NT2/D1 (cell line): ENCODE measurements at regions not wholly inside any gene's neighbourhood (a gene's known extent, or its start where the extent isn't known, plus 50 kb on each side); places are given as distances from the start of the nearest gene placed in this dataset.
"Not testable (repeated sequence)": the region's sequence is repeated elsewhere in the genome, so short reads cannot be mapped to it uniquely, and the experiment has no call there.

ENCODE experiments used
- DNase-seq: peaks from one replicate; pipeline ENCODE4 v3.0.0-alpha.2; 2011; ENCODE audit warnings: low read depth, low spot score
- H3K27me3 ChIP-seq: 2 replicates; pipeline ENCODE4 v1.6.0; 2011; ENCODE audit warnings: mild to moderate bottlenecking; ENCODE audit not compliant: insufficient read length, insufficient read depth
- H3K36me3 ChIP-seq: 2 replicates; pipeline ENCODE4 v1.6.1; 2011; ENCODE audit warnings: mild to moderate bottlenecking, low read length, mixed read lengths; ENCODE audit not compliant: insufficient read depth, insufficient read length
- H3K4me1 ChIP-seq: 2 replicates; pipeline ENCODE4 v1.5.1; 2011; ENCODE audit not compliant: insufficient read depth, insufficient read length
- H3K4me3 ChIP-seq: 2 replicates; pipeline ENCODE4 v1.5.1; 2011; ENCODE audit warnings: low read depth; ENCODE audit not compliant: insufficient read length
- H3K9ac ChIP-seq: 2 replicates; pipeline ENCODE4 v1.6.0; 2011; ENCODE audit warnings: low read depth; ENCODE audit not compliant: insufficient read length
- H3K9me3 ChIP-seq: 2 replicates; pipeline ENCODE4 v1.5.1; 2011; ENCODE audit warnings: mild to moderate bottlenecking, low read length; ENCODE audit not compliant: insufficient read depth
- SUZ12 ChIP-seq: IDR thresholded peaks from 2 replicates; pipeline ENCODE4 v1.6.1; 2011; ENCODE audit not compliant: insufficient read length, insufficient read depth; ENCODE audit errors: extremely low read depth
- YY1 ChIP-seq: IDR thresholded peaks from 2 replicates; pipeline ENCODE4 v1.6.1; 2011; ENCODE audit not compliant: insufficient read length, insufficient read depth
- ZNF274 ChIP-seq: IDR thresholded peaks from 2 replicates; pipeline ENCODE4 v1.6.1; 2011; ENCODE audit warnings: mild to moderate bottlenecking, low read depth, low read length

GRCh38 chr2:240258685-240259084 lies 118.2 kb upstream of the OTOS start:
- Histone ChIP-seq H3K27me3 (peaks cover 3% of the 10 kb centered on the region), H3K4me1 (peaks cover 3% of the 10 kb centered on the region), H3K9ac (no peak overlapping the region), H3K9me3 (peaks cover 43% of the 10 kb centered on the region), H3K4me3 (no peak overlapping the region), H3K36me3 (no peaks in the 10 kb centered on the region)
- no peak for DNase-seq
- no peak for TF ChIP-seq SUZ12
- TF ChIP-seq ZNF274: no peak
- TF ChIP-seq YY1: no peak

- no peak overlapping the region for H3K9ac ChIP-seq
- H3K27me3 ChIP-seq: peaks cover 3% of the 10 kb centered on the region
- no peak for DNase-seq
- TF ChIP-seq YY1 (no peak), SUZ12 (no peak), ZNF274 (no peak)
- H3K4me3 ChIP-seq: no peak overlapping the region
- no peaks in the 10 kb centered on the region for H3K36me3 ChIP-seq
- H3K9me3 ChIP-seq: peaks cover 49% of the 10 kb centered on the region
- H3K4me1 ChIP-seq: peaks cover 3% of the 10 kb centered on the region
Measured at GRCh38 chr2:240259201-240259923, 118.9 kb upstream of the OTOS start.

- Histone ChIP-seq H3K4me1 (peaks cover 3% of the 10 kb centered on the region), H3K9me3 (peaks cover 49% of the 10 kb centered on the region), H3K9ac (no peak overlapping the region), H3K36me3 (no peaks in the 10 kb centered on the region), H3K27me3 (no peaks in the 10 kb centered on the region), H3K4me3 (no peak overlapping the region)
- TF ChIP-seq SUZ12 (no peak), YY1 (no peak), ZNF274 (no peak)
- no peak for DNase-seq
Measured at GRCh38 chr2:240259924-240260529, 119.6 kb upstream of the OTOS start.

GRCh38 chr2:240260664-240261063 lies 120.2 kb upstream of the OTOS start:
- no peaks in the 10 kb centered on the region for H3K36me3 ChIP-seq
- no peak for TF ChIP-seq ZNF274
- TF ChIP-seq SUZ12: no peak
- TF ChIP-seq YY1: no peak
- no peak for DNase-seq
- H3K27me3 ChIP-seq: no peaks in the 10 kb centered on the region
- peaks cover 49% of the 10 kb centered on the region for H3K9me3 ChIP-seq
- no peak overlapping the region for H3K4me3 ChIP-seq
- peaks cover 3% of the 10 kb centered on the region for H3K4me1 ChIP-seq
- H3K9ac ChIP-seq: no peak overlapping the region

- not testable (repeated sequence) for H3K36me3 ChIP-seq, H3K9ac ChIP-seq, H3K27me3 ChIP-seq, H3K4me3 ChIP-seq, H3K4me1 ChIP-seq, DNase-seq
- peaks cover 34% of the 10 kb centered on the region for H3K9me3 ChIP-seq
Measured at GRCh38 chr2:240262578-240262977, 122.1 kb upstream of the OTOS start.

- TF ChIP-seq ZNF274 (no peak), YY1 (no peak), SUZ12 (no peak)
- H3K27me3 ChIP-seq: peaks cover 3% of the 10 kb centered on the region
- no peaks in the 10 kb centered on the region for H3K4me1 ChIP-seq
- no peak overlapping the region for H3K9ac ChIP-seq
- no peak overlapping the region for H3K4me3 ChIP-seq
- DNase-seq: no peak
- peaks cover 32% of the 10 kb centered on the region for H3K9me3 ChIP-seq
- H3K36me3 ChIP-seq: no peaks in the 10 kb centered on the region
Measured at GRCh38 chr2:240269380-240269779, 128.9 kb upstream of the OTOS start.

GRCh38 chr2:240269886-240270285 lies 129.4 kb upstream of the OTOS start:
- no peak overlapping the region for H3K4me3 ChIP-seq
- H3K9ac ChIP-seq: no peak overlapping the region
- peaks cover 32% of the 10 kb centered on the region for H3K9me3 ChIP-seq
- DNase-seq: no peak
- H3K27me3 ChIP-seq: peaks cover 3% of the 10 kb centered on the region
- no peak for TF ChIP-seq ZNF274
- no peak for TF ChIP-seq YY1
- TF ChIP-seq SUZ12: no peak
- no peaks in the 10 kb centered on the region for H3K36me3 ChIP-seq
- H3K4me1 ChIP-seq: no peaks in the 10 kb centered on the region
